GM19238 (cell line): ENCODE measurements at regions not wholly inside any gene's neighbourhood (a gene's known extent, or its start where the extent isn't known, plus 50 kb on each side); places are given as distances from the start of the nearest gene placed in this dataset.
"Not testable (repeated sequence)": the region's sequence is repeated elsewhere in the genome, so short reads cannot be mapped to it uniquely, and the experiment has no call there.

ENCODE experiments used
- DNase-seq: peaks from one replicate; pipeline ENCODE4 v3.0.0; 2011; ENCODE audit warnings: low spot score; ENCODE audit not compliant: insufficient read length

- DNase-seq = no peak
Observed at GRCh38 chr6:93183531-93183972, 235.8 kb downstream of the EPHA7 start.

- no peak for DNase-seq
Observed at GRCh38 chr6:93182938-93183479, 236.3 kb downstream of the EPHA7 start.

DNA sequence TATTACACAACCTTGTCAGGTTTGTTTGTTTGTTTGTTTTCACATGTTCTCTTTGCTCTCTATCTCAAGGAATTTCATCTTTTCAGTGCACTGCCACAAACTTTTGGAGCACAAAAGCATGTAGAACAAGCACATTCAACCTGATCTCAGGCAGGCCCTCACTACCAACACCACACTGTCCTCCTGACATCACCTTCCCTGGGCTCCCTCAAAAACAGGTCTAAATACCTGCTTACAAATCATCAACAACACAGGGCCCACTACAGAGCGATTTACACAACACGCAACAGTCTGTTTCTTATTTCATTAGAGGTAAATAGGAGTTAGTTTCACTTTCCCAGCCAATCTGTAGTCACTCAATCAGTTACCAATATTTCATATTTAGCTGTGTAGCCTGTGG, 241.4 kb downstream of the EPHA7 start:
- DNase-seq = no peak

DNA sequence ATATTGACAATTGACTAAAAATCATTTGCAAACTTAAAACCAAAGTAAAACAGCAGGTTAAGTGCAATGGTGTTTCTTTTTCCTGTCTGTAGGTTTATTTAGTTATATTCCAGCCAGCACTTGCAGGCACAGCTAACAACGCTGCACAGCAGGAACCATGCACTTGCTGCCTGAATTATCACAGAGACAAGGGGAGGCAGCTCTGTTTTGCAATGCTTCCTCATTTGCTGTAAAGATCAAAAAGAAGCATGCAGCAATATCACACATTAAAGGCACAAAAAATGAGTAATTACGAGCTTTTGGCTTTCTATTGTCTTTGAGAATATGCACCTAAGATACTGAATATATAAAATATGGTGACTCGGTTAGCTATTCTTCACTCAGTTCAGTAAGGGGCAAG, 241.9 kb downstream of the EPHA7 start:
- DNase-seq = no peak

GRCh38 chr6:93176070-93176469, 243.3 kb downstream of the EPHA7 start:
- DNase-seq = no peak

DNA sequence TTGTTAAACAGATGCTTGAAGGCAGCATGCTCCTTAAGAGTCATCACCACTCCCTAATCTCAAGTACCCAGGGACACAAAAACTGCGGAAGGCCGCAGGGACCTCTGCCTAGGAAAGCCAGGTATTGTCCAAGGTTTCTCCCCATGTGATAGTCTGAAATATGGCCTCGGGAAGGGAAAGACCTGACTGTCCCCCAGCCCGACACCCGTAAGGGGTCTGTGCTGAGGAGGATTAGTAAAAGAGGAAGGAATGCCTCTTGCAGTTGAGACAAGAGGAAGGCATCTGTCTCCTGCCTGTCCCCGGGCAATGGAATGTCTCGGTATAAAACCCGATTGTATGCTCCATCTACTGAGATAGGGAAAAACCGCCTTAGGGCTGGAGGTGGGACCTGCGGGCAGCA, 245.8 kb downstream of the EPHA7 start:
- not testable (repeated sequence) for DNase-seq

DNA sequence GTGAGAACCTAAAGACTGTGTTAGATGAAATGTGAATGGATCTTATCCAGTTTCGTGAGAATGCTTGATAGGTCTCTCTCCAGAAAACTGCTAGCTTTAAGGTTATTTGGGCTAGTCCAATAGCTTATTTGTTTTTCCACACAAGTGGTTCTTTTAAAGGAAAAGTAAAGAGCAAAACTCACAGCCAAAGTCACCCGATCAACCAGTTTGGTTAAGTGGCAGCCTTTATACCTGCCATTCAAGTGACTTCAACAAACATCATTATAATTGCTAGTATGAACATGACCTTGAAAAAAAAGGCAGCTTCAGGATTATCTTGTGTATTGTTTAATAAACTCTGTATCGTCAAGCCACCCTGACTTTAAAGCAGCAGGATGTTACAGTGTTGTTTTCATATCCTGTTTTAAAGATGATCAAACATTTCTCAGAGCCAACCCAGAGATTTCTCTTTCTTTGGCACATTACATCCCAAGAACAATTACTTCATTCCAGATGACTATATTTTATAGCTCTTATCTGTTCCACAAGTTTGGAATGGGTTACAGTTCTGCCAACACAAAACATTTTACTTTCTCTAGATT, 253.4 kb downstream of the EPHA7 start:
- no peak for DNase-seq

DNA sequence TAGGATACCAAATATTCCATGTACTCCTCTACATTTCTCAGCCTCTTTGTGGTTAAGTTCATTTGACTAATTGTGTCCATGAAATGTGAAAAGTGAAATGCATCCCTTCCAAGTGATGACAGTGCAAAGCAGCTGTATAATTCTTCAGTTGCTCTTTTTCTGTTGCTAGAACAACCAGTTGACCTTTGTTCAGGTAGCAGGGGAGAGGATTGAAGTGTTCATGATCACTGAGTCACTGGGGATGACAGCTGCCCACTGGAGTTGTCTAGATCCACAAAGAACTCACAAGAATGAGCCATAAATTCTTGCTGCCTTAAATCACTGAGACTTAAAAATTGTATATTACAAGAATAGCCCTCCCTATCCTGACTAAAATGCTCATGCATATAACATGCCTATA, 254.6 kb downstream of the EPHA7 start:
- DNase-seq = no peak

DNA sequence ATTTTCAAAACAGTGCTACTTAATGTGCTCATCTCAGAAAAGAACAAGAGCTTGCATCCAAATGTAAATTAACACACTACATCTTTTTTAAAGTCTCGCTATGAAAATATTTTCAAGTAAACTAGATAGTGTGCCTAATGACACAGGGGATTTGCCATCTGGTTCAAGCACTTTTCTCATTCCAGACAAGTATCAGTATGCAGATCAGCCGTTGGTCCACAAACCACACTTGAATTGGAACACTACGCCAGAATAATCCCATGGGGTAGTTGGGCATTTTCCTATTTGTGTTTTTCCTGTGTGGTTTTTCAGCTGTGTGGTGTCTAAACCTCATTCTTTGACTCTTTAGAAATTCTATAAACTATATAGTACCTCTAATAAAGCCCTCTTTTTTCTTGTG, 256.2 kb downstream of the EPHA7 start:
- no peak for DNase-seq

- DNase-seq = no peak
Observed at GRCh38 chr6:93139408-93140081, 279.8 kb downstream of the EPHA7 start.

- no peak for DNase-seq
Observed at GRCh38 chr6:93136111-93136510, 283.2 kb downstream of the EPHA7 start.

- no peak for DNase-seq
Observed at GRCh38 chr6:93124006-93124632, 295.2 kb downstream of the EPHA7 start.

DNA sequence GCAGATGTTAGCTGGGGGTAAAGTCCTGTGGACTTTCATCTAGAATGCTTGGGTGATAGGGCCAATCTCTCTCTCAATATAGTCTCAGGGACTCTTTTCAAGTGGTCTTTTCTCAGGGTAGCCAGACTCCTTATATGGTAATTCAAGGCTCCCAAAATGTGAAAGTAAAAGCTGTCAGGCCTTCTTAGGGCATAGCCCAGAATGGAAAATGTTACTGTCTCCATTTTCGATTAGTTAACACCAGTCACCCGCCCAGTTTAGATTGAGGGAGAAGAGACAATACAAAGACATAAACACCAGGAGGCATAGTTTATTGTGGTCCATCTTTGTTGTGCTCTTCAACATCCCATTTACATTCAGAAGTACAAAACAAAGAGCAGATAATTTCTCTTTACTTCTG, 295.8 kb downstream of the EPHA7 start:
- no peak for DNase-seq

DNA sequence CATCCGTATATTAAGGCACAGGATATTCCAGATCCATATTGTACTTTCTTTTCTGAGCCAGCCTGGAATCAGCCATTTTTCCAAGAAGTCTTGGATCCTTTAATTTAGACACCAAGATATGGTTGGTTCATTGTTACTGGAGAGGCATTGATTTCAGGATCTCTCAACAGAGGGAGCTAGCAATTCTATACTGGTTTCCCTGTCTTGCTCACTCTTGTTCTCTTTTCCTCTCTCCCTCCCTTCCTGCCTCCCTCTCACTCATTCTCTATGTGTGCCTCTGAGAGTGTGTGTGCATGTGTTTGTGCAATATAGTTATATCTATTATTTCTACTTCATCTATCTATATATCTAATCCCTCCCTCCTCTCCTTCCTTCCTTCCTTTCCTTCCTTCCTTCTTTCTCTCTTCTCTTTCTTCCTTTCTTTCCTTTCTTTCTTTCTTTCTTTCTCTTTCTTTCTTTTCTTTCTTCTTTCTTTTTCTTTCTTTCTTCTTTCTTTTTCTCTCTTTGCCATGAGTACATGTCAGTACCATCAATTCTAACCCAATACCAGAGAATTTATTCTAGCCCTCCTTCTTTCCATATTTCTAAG, 299.1 kb downstream of the EPHA7 start:
- DNase-seq = no peak

- no peak for DNase-seq
Observed at GRCh38 chr6:93105907-93106306, 313.5 kb downstream of the EPHA7 start.

DNA sequence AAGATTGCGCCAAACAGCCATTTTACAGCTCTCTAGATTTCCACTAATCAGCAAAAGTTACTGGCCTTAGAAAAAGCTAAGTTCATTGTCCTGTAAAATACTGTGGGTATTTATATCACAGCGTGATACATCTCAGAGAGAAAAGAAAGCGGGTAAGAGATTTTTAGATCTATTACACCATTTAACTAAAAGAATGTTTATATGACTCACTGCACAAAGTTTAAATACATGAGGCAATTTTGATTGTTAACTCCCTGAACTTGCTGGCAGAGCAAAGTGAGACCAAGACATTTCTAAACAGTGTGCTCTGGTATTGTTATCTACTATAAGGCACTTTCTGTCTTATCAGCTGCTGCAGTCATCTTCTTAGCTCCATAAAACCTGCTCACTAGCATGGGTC, 314.3 kb downstream of the EPHA7 start:
- DNase-seq = no peak

GRCh38 chr6:93104195-93104817, 315.1 kb downstream of the EPHA7 start:
- DNase-seq = no peak

DNA sequence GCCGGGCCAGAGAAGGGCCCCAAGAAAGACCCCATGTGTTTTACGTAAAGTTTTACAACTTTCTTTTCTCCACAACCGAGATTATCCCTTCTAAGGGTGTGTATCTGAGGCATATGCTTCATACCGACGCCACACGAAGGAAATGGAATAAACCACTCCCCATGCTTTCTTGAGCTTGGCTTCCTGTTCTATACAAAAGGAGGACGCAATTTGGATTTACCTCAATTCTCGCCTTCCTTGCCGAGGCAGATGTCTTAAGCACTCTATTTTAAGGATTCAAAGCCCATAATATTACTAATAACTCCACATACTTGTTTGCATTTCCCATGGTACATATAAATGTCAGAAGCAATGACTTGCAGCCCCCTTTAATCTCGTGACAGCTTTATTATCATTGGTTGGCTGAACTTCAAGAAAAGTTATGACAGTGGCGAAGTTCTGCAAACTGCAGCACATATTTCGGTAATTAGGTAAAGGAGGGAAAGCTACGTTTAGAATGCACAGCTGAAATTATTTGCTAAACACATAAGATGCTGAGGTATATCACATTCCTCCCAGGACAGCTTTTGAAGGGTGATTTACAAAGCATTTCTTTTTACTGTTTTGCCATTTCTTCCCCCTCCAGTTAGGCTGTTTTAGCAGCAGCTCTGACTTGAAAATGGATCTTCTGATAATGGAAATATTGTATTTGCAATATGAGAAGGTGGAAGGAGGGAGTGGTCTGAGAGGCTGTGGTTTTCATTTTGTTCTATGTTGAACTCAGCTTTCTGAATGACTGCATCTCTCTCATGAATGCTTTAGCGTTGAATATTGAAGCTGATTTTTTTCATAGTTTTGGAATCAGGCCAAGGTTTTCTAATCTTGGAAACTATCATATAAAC, 330.5 kb downstream of the EPHA7 start:
- DNase-seq = no peak

GRCh38 chr6:93087606-93088005, 331.8 kb downstream of the EPHA7 start:
- DNase-seq = no peak

GRCh38 chr6:93086351-93086750, 333.0 kb downstream of the EPHA7 start:
- DNase-seq = no peak
